HT1080 (cell line): ENCODE measurements at regions not wholly inside any gene's neighbourhood (a gene's known extent, or its start where the extent isn't known, plus 50 kb on each side); places are given as distances from the start of the nearest gene placed in this dataset.
"Not testable (repeated sequence)": the region's sequence is repeated elsewhere in the genome, so short reads cannot be mapped to it uniquely, and the experiment has no call there.

Experiments used
- DNase-seq: peaks from one replicate; pipeline ENCODE4 v3.0.0-alpha.2; 2015; ENCODE audit warnings: low read depth

DNA sequence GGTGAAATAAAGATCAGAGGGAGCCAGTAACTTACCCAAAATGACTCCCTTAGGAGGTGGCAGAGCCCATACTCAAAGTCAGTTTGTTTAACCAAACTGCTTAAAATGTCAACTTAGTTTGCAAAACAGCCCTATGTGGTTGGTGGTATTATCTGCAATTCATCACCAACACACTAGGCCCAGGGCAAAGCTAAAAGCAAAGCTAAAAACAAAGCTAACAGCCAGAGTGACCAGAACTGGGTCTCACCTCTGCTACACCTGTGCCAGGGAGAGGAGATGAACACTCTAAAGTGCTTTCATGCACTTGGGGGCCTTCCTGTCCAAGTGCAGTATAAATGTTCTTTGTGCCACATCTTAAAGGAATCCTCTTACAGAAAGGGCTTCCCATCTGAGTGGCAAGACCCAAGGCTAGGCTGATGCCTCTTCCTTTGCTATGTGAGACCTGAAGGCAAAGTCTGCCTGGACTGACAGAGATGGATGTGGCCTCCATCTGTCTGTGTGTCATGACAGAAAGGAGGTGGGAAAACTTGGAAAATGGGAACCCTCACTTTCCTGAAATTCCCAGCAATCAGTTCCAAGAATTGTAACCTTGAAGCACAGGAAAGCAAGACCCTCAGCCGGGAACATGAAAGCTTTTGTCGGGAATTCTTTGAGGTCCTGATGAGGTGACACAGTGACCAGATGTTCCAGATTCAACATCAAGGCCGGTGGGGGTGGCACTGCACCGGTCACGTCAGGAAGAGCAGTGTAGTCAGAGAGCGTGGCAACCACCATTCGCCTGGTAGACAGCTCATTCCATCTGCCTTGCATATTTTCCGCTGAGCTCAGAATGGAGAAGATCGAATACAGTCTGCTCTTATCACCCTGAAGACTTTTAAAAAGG, 214.3 kb upstream of the PLGLB2 start:
- DNase-seq = not testable (repeated sequence)

GRCh38 chr2:87534273-87534889, 213.5 kb upstream of the PLGLB2 start:
- DNase-seq = not testable (repeated sequence)

DNA sequence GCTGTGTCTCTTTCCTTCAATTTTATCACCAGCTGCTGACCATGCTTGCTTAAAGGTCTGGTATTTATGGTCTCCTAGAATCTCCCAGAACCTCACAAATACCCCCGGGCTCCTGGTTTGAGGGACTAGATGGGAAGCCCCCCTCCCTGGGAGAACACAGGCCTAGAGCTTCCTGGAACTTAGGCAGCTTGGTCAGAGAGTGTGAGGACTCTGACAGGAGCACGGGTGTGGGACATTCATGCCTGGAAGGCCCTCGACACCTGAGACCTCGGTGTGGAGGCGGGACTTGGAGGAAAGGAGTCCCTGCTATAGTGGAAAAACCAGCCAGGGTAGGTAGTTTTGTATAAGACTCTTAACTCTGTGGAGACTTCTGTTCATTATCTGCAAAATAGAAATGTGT, 211.5 kb upstream of the PLGLB2 start:
- DNase-seq = not testable (repeated sequence)

- DNase-seq = not testable (repeated sequence)
These were observed 210.6 kb upstream of the PLGLB2 start for GRCh38 chr2:87537251-87537671.

DNA sequence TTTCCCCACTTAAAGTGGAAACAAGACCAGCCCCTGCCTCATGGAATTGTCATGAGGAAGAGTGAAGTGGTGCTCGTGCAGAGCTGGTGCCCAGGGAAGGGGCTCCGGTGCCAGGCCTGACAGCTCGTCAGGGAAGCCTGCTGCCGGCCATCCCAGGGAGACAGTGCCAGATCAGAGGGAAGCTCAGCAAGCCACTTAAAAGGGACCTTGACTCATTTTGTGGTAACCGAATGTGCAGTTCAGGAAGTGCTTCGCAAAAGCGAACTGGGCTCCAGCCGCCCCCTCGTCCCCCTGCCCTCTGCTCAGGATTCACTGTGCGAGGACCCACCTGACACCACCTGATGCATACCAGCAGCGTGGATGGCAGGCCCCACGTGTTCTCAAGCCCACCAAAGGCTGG, 209.6 kb upstream of the PLGLB2 start:
- not testable (repeated sequence) for DNase-seq

DNA sequence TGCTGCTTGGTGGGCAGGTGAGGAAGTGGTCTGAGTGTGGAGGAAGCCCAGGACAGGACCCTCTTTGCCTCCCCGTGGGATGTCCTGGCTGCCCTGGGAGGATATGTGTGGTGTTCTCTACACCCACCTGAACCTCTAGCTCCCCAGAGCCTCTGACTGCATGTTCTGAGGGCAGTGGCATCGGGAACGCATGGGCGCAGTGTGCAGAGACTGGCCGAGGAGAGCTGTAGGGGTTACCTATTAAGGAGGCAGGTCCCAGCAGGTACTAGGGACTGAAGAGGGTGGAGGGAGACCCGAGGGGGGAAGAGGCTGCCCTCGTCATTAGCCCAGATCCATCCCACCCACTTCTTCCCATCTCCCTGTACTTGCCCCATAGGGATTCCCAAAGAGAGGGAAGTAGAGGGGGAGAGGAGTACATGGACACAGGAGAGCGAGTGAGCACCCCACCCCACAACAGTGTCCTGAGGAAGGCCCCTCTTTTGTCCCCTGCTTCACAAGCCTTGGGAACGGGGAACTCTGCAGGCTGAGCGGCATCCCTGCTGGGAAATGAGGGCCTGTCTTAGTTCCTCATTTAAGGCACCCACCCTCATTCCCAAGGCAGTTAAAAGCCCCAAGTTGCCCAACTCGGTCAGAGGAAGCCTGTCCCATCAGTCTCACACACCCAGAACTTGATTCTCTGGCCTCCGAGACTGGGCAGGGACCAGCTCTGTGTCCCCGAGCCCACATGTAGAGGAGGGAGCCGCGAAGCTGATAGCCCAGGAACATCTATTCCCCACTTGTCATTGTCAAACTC, 208.5 kb upstream of the PLGLB2 start:
- not testable (repeated sequence) for DNase-seq

- not testable (repeated sequence) for DNase-seq
These were observed 207.6 kb upstream of the PLGLB2 start for GRCh38 chr2:87540242-87540641.

DNA sequence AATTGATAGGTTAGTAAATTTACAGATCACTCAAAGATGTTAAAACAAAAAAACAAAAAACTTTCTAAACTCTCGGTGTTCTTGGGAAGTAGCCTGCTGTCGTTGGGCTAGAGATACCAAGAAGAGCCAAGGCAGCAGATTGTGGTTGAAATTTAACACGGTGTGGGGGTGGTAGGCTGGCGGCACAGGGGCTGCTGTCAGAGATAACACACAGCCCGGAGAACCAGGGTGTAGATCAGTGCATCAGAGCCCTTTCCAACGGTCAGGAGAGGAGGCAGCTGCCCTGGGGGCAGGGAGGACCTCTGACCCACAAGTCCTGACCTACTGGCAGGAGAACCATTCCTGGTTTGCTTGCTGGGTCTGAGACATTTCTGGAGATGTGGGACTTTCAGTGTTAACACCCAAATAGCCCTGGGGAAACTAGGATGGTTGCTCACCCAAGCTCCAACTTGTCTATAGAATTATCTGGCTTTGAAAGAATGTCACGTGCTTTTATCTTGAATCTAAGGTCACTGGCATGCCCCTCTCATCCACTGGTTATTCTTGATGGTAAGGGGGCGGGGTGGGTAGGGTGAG, 205.2 kb upstream of the PLGLB2 start:
- peak; percentile 5 for DNase-seq

GRCh38 chr2:87543797-87544196, 204.1 kb upstream of the PLGLB2 start:
- DNase-seq = not testable (repeated sequence)

- not testable (repeated sequence) for DNase-seq
These were observed 200.8 kb upstream of the PLGLB2 start for GRCh38 chr2:87547106-87547505.

DNA sequence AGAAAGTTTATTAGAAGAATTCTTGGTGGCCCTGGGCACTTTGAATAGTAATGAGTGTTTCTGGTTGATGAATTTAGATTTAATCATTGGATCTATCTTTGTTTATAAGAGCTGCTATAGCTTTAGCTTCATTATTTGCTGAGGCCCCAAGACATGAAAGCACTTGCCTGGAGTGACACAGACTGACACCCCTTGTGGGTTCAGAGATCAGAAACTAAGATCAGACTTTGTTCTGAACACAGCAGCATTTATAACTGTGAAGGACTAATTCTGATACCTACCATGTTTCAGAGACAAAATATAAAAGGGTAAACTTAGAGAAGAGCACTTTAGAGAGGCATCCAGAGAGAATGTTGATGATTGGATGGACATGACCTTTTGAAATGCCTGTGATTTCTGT, 199.9 kb upstream of the PLGLB2 start:
- not testable (repeated sequence) for DNase-seq

- not testable (repeated sequence) for DNase-seq
These were observed 199.0 kb upstream of the PLGLB2 start for GRCh38 chr2:87548681-87549536.

DNA sequence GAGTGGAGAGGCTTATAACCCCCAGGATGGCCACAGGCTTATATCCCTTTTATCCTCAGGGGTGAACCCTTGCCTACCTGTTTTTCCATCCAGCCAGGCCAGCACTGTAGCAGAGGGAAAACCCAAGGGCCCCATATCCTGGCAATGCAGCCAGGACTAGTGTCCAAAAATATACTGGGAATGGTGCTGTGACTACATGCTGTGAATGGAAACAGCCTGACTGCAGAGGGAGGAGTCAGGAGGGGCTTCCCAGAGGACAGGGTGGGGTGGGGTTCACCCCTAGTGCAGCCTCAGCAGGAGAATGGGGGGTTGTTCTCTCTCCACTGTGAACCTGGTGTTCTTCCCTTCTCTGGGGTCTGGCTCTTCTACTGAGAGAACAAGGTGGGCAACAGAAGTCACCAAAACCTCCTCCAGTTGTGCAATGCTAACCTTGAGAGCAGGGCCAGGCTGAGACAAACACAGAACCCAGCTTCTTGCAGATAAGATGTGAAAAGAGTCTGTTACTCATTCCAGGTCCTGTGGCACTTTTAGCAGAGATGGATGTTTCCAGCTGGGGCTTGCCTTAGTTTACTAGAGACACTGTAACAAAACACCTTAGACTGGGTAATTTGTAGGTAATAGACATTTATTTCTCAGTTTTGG, 198.2 kb upstream of the PLGLB2 start:
- not testable (repeated sequence) for DNase-seq

- not testable (repeated sequence) for DNase-seq
These were observed 193.2 kb upstream of the PLGLB2 start for GRCh38 chr2:87554678-87555077.

- DNase-seq = not testable (repeated sequence)
These were observed 192.8 kb upstream of the PLGLB2 start for GRCh38 chr2:87555082-87555481.

DNA sequence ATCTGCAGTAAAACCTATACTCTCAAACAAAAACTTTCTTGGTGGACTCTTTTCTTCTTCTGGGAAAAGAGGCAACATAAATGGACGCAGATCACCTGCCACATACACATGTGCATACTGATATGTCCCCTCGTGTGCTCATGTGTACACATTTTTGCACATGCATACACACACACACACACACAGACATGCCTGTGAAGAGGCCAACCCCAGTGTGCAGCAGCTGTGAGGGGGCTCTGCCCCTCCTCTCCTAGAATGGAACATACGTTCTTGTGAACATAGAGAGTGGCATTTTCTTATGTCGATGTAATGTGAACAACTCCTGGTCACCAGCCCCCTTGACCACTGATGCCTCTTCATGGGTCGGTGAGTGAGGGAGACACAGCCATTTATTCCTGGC, 188.9 kb upstream of the PLGLB2 start:
- DNase-seq = not testable (repeated sequence)

- DNase-seq = not testable (repeated sequence)
These were observed 188.2 kb upstream of the PLGLB2 start for GRCh38 chr2:87559735-87560134.

DNA sequence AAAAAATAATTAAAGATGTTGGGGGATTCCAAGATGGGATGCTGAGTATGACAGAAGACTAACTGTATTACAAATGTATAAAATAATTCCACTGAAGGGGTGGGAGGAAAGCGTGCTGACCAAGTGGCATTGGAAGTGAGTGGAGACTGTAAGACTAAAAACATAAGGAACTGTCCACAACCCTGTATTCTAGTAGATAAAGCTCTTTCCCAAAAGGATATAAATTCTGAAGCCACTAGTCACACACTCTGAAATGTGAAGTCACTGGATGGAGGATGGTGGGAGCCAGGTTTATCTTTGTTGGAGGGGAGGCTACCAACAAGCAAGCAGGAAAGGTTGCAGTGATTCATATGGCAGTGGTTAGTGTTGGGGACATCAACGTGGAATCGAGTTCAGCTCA, 182.8 kb upstream of the PLGLB2 start:
- DNase-seq = not testable (repeated sequence)

GRCh38 chr2:87566531-87566930, 181.4 kb upstream of the PLGLB2 start:
- DNase-seq = not testable (repeated sequence)

DNA sequence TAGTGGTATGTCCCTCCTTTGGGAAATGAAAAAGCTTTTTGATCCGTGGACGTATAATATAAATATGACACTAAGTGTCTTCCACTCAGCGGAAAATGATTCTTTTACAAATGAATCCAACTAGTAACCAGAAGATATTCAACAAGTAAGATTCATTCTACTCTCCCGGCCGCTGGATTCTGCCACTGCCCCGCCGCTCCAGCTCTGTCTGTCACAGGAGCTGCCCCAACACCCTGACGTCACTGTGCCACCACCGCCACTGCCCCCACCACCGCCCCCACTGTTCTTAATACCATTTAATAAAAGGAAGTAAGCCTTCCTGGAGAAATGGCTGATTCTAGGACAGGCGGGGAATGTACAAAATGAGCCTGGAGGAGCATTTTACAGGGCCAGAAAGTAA, 180.8 kb upstream of the PLGLB2 start:
- DNase-seq = not testable (repeated sequence)
